Urothelium cell line (cell line): ENCODE measurements at regions not wholly inside any gene's neighbourhood (a gene's known extent, or its start where the extent isn't known, plus 50 kb on each side); places are given as distances from the start of the nearest gene placed in this dataset.

Experiments used
- DNase-seq: peaks from one replicate; pipeline ENCODE4 v3.0.0; 2011; ENCODE audit warnings: low spot score, mixed read lengths
- FAIRE-seq: peaks from 2 replicates; lab custom pipeline; 2011; peaks lifted over from hg19 to GRCh38; lab: Jason Lieb, UNC

GRCh38 chr14:42719391-42719790 is 1112.7 kb downstream of the LRFN5 start:
- DNase-seq: no peak

GRCh38 chr14:42715316-42715715 is 1108.6 kb downstream of the LRFN5 start:
- DNase-seq: peak; percentile 6
- peak; percentile 30 for FAIRE-seq

More at GRCh38 chr14:42719391-42719790, 1112.7 kb downstream of the LRFN5 start:
- peak; percentile 52 for FAIRE-seq

- no peak for DNase-seq
- FAIRE-seq: no peak
Measured at GRCh38 chr14:42710071-42710470, 1103.4 kb downstream of the LRFN5 start.

- DNase-seq (no peak), FAIRE-seq (no peak)
Measured at GRCh38 chr14:42703501-42703900, 1096.8 kb downstream of the LRFN5 start.

- FAIRE-seq (no peak), DNase-seq (no peak)
Measured at GRCh38 chr14:42687421-42687820, 1080.7 kb downstream of the LRFN5 start.

- FAIRE-seq (no peak), DNase-seq (no peak)
Measured at GRCh38 chr14:42683707-42684106, 1077.0 kb downstream of the LRFN5 start.

- FAIRE-seq (no peak), DNase-seq (no peak)
Measured at GRCh38 chr14:42676636-42677035, 1070.0 kb downstream of the LRFN5 start.

GRCh38 chr14:42673963-42674362 is 1067.3 kb downstream of the LRFN5 start:
- DNase-seq (no peak), FAIRE-seq (no peak)

GRCh38 chr14:42671636-42672035 is 1065.0 kb downstream of the LRFN5 start:
- FAIRE-seq (no peak), DNase-seq (no peak)

- FAIRE-seq (no peak), DNase-seq (no peak)
Measured at GRCh38 chr14:42665083-42665482, 1058.4 kb downstream of the LRFN5 start.

- no peak for FAIRE-seq
- no peak for DNase-seq
Measured at GRCh38 chr14:42664190-42664589, 1057.5 kb downstream of the LRFN5 start.

GRCh38 chr14:42654707-42655106 is 1048.0 kb downstream of the LRFN5 start:
- no peak for FAIRE-seq
- no peak for DNase-seq

- FAIRE-seq (no peak), DNase-seq (no peak)
Measured at GRCh38 chr14:42642787-42643186, 1036.1 kb downstream of the LRFN5 start.

GRCh38 chr14:42633504-42634095 is 1026.9 kb downstream of the LRFN5 start:
- no peak for FAIRE-seq
- DNase-seq: no peak

- no peak for FAIRE-seq
- DNase-seq: no peak
Measured at GRCh38 chr14:42629553-42629952, 1022.9 kb downstream of the LRFN5 start.

GRCh38 chr14:42628602-42629001 is 1021.9 kb downstream of the LRFN5 start:
- FAIRE-seq: no peak
- DNase-seq: no peak

GRCh38 chr14:42626986-42627385 is 1020.3 kb downstream of the LRFN5 start:
- FAIRE-seq (no peak), DNase-seq (no peak)

GRCh38 chr14:42624980-42625761 is 1018.5 kb downstream of the LRFN5 start:
- DNase-seq: no peak
- FAIRE-seq: no peak

GRCh38 chr14:42617005-42617404 is 1010.3 kb downstream of the LRFN5 start:
- DNase-seq: no peak
- no peak for FAIRE-seq

- FAIRE-seq: no peak
Measured at GRCh38 chr14:42606839-42607238, 1000.2 kb downstream of the LRFN5 start.

GRCh38 chr14:42602336-42602845 is 995.7 kb downstream of the LRFN5 start:
- DNase-seq (no peak), FAIRE-seq (no peak)

More at GRCh38 chr14:42606839-42607238, 1000.2 kb downstream of the LRFN5 start:
- no peak for DNase-seq

- FAIRE-seq: no peak
- no peak for DNase-seq
Measured at GRCh38 chr14:42572032-42572431, 965.4 kb downstream of the LRFN5 start.
